Colon (tissue), 2 donors: ENCODE measurements at regions not wholly inside any gene's neighbourhood (a gene's known extent, or its start where the extent isn't known, plus 50 kb on each side); places are given as distances from the start of the nearest gene placed in this dataset.

Experiments used
- FAIRE-seq: peaks from 2 replicates; lab custom pipeline; 2012; peaks lifted over from hg19 to GRCh38; lab: Jason Lieb, UNC
- donor health status: control.
- donor health status: control.

DNA sequence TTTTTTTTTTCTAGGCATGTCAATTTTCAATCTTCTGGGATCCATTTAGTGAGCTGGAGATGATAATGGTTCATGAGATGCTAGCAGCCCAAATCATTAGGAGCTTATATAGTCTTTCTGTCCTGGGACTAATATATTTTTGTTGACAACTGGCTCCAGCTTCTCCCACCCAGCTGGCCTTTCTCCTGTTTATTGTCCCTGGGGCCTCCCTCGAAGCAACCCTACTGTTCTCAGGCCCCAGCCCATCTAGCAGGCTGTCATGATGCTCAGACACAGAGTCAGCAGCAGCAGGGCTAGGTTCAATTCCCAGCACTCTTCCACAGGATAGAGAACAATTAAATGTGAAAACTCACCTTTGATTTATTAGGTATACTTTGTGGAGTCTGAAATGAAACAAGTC, 127.6 kb upstream of the MID1 start:
- no peak for FAIRE-seq

DNA sequence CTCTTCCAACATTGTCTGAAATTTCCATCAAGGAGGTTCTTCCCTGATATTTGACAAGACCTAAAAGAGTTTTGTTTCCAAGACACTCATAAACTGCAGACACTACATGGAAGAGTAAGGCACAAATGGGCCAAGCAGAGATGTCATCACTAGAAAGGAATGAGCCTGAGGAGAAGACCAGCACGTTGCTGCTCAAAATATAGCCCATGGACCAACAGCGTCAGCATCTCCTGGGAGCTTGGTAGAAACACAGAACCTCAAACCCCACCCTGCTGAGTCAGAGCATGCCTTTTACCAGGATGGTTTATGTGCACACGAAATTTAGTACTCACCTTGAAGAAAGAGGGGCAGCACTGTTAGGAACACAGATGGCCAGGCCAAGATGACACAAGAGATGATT, 128.7 kb upstream of the MID1 start:
- FAIRE-seq: no peak

DNA sequence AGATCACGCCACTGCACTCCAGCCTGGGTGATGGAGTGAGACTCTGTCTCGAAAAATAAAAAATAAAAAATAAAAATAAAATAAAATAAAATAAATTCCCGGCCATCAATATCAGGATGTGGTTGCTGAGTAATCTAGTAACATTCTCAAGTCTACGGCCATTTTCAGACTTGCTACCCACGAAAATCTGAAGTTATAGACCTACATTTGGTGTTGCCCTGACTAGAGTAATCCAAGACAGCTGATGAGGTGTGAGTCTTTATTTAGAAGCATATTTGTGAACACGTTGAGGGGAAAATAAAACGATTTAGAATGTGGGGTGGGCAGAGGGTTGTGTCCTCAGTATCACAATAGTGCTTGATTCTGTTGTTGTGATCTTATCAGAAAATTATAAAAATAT, 130.2 kb upstream of the MID1 start:
- FAIRE-seq: no peak

DNA sequence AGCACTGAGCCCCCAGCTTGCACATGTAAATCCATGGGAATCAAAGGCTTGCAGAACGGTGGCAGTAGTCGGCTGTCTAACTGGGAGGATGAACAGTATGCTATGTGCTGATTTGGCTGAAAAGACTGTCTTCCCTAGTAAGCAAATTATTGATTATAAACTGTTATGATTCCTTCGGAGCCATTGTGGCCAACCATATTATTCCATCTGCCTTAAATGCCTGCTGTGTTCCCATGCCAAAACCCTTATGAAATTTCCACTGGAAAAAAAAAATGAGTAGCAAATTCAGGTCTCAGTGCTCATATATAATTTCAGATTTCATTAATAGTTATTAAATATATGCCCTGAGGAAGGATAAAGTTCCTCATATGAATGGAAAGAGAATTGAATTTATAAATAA, 132.7 kb upstream of the MID1 start:
- no peak for FAIRE-seq

DNA sequence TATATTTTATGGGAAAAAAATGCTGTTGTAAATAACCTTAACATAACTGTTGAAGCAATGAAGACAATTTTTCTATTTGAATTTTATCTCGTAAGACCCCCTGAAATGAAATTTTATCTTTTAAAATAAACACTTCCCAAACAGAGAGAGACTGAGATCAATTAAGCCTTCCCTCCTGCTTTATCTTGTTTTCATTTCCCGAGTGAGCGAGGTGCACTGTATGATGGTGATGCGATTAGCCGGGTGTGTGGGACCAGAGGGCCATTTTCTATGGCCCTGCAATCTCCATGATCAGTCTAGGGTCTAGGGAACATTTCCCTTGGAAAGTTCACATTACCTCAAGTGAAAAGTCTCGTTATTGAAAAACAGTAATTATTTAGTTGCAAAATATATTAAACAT, 134.1 kb upstream of the MID1 start:
- FAIRE-seq: no peak

DNA sequence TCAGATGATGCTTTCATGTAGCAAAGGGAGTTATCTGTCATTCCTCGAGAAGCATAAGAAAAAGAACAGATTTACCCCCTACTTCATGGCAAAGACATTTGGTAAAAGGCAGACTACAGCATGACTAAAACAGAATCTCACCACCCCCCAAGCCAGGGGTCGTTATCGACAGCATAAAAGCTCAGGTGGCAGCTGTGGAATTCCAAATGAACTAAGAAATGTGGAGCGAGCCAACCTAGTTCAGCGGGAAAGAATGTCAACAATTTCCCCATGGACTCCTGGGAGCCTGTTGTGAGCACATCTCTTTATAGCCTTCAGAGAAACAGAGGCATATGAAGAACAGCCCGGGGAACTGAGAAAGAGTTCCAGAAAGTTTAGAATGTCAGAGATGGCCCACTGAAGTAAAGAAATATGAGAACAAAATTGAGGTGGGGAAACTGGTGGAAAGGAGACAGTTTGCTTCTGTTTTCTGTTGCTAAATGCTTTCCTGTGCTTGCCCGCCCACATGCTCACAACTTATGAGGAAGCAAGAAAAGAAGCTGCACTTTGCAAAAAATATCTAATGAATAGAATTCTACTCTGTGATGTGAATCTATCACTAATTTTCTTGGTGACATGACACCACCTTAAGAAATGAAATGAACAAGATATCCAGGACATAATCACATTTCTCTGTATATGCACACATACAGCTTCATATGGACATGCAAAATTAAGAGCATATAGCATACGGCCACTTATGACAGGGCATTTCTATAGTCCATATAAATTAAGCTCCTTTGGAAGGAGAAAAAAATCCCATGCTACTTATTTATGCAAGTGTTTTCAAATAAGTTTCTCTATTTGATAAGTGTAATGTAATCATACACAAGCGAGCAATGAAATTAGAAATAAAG, 135.3 kb upstream of the MID1 start:
- FAIRE-seq: no peak

DNA sequence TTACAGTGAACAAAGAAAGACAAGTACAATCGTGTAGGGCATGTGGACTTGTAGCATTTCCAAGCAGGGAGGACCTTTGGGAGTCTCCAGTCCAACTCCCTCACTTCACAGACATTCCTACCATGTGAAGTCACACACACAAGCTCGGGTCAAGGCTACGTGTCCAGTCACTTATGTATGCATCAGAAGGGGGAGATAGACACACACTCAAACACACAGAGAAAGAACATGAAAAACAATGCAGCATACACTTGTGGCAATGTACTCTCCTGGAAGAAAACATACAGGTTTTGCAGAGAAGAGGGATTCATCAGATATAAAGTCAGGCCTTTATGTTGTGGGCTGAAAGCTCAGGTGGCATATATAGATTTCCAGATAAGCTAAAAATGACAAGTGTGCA, 136.1 kb upstream of the MID1 start:
- FAIRE-seq: no peak

DNA sequence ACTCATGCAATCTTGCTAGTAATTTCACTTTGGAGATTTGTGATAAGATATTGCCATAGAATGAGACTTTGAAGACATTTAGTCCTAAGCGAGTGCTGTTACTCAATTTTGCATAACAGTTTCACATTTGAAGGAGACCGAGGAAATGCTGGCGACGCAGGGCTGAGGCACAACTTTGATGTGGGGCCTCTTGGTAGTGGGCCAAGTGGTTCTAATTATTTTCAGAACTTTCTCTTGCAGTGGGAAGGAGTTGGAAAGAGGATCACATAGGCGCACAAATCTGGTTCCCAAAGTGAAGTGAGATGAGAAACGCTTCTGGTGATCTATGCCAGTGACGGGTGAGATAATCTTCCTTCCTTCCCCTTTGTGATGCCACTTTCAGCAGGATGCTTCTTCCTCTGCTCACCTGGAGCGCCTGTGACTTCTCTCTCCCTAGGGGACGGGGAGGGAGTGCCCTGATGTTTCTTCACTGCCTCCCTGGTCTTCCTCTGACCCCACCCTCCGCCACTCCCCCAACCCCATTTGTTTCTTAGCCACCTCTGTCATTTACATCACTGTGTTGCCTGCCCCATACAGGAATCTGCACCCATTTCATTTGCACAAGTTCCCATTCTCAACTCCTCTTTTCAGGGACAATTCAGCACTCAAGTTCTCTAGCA, 138.9 kb upstream of the MID1 start:
- FAIRE-seq: no peak

DNA sequence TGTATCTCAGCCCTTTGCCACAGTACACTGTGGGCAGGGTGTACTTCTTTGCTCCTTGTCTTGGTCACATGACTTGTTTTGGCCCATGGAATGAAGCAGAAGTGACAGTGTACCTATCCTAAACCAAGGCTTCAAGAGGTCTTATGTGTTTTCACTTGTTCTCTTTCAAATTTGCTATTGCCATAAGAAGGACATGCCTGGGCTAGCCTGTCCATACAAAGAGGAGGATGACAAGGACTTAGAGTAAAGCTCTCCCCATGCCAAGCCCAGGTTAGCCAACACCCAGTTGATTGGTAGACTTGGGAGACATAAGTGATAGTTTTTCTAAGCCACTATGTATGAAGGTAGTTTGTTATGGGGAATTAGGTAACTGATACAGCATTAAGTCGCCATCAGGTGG, 141.1 kb upstream of the MID1 start:
- no peak for FAIRE-seq

DNA sequence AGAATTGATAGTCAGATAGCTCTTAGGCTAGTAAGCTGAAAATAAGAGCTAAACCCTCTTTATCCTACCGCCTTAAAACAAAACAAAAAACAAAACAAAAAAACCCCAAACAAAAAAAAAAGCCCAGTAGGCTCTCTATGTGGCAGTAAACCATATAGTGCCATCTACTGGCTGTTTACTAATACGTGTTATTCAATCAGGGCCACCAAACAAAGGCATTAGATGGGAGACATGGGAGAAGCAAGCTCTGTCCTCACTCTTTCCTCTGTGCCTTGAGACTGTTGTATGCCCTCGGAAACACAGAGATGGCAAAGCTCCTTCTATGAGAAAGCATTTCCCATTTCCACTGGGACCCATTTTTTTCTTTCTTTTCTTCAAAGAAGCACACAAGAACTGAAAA, 148.8 kb upstream of the MID1 start:
- no peak for FAIRE-seq

DNA sequence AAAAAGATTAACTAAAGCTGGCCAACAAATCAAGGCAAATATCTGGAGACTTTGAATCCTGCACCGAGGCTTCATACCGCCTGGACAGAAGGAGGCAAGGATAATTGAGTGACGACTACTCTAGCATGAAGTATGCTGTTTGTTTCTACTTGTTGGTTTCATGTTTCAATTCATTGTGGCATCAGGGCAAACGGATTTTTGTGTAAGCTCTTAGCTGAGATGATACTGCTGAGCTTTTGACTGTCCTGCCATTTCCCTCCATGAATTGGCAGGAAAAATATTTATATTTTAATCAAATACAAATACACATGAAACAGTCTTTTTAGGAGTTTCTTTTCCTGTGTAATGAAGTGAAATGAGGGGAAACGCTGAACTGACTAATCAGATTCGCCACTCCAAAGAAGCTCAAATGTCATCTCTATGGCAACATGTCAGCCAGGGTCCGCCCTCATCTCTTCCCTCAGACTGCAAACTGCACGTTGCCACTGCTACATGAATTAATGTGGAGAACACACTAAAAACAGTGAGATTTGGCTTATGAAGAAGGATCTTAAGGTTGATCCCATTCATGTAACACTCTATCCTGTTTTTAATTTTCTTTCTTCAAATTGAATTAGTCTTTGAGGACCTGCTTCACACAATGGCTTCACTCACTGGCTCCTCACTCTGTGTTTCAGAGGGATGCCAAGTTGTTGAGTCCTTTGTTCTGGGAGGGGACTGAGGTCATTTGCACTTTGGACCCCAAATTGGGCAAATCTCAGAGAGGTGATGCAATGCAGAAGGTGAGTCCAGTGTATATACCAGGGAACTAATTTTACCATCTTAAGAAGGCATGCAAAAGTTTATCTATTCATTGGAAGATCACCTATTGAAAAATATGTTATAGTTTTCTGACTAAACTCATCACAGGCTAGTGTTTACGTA, 149.6 kb upstream of the MID1 start:
- no peak for FAIRE-seq

DNA sequence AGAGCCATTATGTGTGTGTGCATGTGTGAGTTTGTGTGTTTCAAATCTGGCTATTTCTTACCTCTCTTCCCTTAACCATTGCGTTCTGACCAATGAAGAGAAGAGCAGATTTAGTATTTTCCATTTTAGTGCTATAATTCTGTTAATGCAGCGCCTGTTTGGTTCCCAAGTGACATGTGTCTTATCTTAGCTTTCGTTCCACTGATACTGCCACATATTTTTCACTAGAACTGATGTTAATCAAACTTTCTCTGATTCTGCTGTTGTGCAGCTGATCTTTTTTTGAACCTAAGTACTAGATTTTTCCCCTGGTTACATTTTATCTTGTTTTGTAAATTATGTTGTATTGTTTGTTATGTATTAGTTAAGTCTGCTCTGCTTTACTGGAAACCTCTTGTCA, 152.9 kb upstream of the MID1 start:
- FAIRE-seq: peak; percentile 53

DNA sequence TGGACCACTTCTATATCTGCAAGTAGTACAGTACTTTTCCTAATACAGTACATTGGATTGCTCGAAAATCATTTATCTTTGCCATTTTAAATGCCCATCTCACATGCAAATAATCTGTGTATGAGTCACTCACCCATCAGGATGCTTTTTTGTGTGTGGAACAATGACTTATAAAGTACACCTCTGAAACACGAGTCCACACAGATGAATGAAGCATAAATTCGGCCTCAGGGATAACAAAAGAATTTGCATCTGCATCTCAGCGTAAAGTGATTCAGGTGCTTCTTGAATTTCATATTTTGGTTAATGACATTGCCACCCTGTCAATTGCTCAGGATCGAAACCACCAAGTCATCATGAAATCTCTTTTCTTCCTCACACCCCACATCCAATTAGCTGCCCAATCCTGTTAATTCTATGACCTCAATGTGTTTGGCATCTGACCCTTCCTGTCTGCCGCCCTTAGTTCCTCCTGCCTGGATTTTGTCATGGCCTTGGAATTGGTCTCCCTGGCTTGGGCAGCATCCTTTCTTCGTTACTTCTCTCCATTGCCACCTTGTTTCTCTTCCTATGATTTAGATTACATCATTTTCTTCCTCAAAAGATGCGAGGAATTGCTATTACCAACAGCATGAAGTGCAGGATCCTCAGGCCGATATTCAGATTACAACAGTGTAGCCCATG, 161.6 kb upstream of the MID1 start:
- no peak for FAIRE-seq

DNA sequence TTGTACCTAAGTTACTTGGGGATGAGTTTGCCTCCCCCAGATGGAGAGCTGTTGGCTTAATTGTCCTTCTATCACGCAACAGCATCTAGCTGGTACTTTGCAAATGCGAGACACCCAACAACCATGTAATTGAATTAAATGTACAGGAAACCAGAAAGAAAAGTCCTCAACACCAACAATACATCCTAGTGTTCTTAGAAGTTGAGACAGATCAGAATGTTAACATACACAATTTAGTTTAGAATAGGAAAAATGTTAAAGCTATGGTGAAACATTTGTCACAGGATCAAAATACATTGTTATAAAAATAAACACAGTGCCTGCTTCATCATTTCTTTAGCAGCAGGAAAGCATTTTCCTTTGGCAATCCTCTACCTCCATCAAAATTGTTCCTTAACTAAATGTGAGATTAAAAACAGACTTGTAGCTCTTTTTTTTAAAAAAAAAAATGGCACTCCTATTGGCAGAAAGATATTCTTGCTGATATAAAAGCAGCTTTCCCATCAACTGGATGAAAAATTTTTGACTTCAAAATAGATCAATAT, 163.1 kb upstream of the MID1 start:
- no peak for FAIRE-seq

DNA sequence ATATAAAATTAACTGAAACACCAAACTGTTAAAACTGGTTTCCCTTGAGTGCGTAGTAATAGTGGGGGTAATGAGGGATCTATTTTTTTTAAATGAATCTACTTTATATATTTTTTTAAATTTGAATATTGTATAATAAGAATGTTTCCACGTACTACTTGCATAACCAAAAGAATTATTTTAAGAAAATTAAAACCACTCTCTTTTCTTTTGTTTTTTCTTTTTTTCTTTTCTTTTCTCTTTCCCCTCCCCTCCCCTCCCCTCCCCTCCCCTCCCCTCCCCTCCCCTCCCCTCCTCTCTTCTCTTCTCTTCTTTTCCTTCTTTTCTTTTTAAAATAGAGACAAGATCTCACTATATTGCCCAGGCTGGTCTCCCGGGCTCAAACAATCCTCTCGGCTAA, 166.9 kb upstream of the MID1 start:
- FAIRE-seq: peak; percentile 18

DNA sequence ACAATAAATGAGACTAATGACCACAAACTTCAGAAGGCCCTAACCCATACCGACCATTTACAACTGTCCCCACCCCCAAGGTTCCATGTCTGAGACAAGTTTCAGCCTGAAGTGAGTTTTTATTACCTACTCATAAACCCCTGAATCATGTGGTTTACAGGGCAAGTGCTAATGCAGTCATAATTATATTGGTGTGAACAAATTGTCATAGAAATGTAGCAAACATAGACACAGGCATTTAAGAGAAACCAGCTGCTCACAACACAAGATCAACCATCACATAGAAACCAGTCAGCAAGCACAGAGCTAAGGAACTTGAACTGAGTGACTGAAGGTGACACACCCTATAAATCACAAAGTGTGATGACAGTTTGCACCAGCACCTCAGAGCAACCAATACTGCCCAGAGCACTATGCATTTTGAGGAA, 173.8 kb upstream of the MID1 start:
- FAIRE-seq: no peak

DNA sequence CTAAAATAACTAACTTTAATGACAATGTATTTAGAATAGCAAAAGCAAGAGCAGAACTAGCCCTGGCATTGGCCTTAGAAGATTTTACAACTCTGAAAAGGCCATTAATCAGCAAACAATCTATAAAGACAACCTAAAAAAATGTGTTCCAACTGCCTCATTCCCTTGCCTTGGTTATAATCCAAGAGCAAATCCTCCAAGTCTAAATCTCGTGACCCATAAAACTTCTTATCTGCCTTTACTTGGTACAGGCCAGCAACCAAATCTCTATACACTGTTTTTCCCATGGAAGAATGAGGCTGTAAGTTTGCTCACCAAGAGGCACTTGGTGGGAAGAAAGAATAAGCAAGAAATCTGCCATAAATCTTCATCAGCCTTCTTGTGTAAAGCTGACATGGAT, 175.3 kb upstream of the MID1 start:
- FAIRE-seq: no peak

DNA sequence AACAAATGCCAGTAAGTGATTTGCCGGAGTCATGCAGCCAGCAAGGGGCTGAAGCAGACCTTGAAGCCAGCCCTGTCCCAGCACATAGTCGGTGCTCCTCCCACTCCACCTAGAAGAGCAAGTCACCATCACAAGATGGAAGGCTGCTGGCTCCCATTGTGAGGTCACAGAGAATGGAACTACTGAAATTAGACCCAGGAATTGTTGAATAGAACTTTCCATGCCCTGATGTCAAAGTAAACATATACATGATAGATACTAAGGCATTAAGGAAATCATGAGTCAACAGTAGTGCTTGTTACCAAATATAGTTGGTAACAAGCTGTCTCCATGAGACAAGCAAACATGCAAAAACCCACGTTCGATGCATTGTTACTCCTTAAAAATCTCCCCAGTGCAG, 177.1 kb upstream of the MID1 start:
- FAIRE-seq: no peak

DNA sequence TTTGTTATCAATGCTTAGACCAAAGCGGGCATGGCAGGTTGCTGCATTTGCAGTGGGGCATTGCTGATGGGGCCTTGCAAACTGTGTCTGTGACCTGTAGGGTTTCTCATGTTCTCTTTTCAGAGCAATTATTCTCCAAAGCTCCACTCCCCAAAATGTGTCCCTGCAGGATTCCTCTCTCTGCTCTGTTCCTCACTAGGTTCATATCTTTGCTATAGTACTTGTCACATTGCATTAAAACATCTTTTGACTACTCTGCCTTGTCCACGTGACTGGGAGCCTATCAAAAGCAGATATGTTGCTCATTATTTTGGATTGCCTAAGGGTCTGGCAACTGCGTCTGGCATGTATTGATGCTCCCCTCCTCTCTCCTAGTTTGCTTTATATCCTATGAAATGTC, 177.7 kb upstream of the MID1 start:
- FAIRE-seq: no peak

DNA sequence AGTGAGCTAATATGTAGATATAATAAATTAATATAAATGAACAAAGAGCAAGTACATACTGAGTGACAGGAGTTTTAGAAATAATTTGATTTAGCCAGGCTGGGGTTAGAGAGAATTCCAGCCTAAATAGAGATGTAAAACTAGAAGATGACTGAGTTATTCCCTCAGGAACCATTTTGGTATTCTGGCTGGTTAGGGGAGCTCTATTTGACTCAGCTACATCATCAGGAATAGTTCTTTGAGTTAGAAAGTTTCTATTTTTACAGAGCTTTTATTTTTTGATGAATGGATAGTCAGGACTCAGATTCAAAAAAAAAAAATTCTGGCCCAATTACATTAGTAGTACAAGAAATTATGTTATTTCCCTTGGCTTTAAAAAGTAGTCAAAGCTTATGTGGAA, 180.4 kb upstream of the MID1 start:
- no peak for FAIRE-seq

DNA sequence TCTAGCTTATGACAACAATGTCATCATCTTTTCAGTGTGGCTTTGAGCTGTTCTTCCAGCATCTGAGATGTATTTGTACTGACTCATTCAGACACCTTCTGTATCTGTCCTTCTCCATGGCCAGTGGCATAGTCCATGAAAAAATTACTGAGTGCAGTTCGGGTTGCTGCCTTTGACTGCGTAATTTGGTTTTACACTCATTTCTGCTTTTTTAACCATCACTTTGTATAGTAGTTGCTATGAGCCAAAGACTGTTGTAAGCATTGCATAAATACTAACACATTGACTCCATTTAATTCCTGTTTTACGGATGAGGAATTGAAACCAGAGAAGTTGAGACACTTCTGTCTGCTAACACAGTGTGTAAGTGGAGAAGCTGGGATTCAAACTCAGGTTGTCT, 190.7 kb upstream of the MID1 start:
- no peak for FAIRE-seq

DNA sequence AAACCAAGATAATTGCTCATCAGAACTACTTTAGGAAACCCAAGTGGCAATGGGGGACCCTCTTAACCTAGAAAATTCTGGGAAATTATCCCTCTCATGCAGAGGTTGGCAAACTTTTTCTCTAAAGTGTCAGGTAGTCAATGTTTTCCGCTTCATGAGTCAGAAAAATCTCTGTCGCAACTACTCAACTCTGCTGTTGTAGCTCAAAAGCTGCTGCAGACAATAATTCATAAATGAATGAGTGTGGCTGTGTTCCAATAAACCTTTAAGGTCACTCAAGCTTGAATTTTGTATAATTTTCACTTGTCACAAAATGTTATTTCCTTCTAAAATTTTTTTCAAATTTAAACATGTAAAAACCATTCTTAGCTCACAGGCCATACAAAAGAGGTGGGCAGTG, 193.4 kb upstream of the MID1 start:
- FAIRE-seq: no peak
